ENCODE measurements at regions not wholly inside any gene's neighbourhood (a gene's known extent, or its start where the extent isn't known, plus 50 kb on each side); places are given as distances from the start of the nearest gene placed in this dataset.

DNA sequence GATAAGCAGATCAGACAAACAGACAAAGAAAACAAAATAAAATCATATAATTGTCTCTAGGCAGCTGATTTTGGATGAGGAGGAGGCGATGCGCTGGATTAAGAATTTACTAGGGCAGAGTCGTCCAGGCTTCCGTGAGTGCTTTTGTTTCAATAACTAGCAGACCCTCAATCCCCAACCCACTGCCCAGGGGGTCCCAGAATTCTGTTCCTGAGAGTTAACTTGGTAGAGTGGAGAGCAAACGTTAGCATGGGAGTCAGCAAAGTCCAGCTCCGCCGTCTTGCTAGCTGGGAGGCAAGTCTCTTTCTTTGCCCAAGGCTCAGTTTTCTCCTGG lies 95.5 kb upstream of the TBX5 start:
- Histone ChIP-seq H3K4me2 (peak overlapping the region; percentile 68), H3K36me3 (replicated peaks; ENCODE audit: insufficient read depth, low read depth) (no peaks in the 10 kb centered on the region), H3K79me2 (no peaks in the 10 kb centered on the region), H3K27ac (no peak overlapping the region), H3K27me3 (peaks cover 72% of the 10 kb centered on the region), H3K4me1 (ENCODE audit: insufficient read depth) (peaks cover 9% of the 10 kb centered on the region), H2AFZ (no peak overlapping the region), H3K4me3 (no peak overlapping the region), H3K9me3 (ENCODE audit: low read depth) (no peaks in the 10 kb centered on the region), H4K20me1 (ENCODE audit: insufficient read depth, poor library complexity, severe bottlenecking) (no peaks in the 10 kb centered on the region), H3K9me2 (replicated peaks; ENCODE audit: insufficient read depth) (no peaks in the 10 kb centered on the region)
- TF ChIP-seq EZH2 (IDR thresholded peaks at IDR 0.05; ENCODE audit: borderline replicate concordance) (no peak), EZH2phosphoT487 (IDR thresholded peaks at IDR 0.05; ENCODE audit: low read depth, severe bottlenecking, unreplicated experiment) (no peak)
- TF ChIP-seq, protein P1, sequence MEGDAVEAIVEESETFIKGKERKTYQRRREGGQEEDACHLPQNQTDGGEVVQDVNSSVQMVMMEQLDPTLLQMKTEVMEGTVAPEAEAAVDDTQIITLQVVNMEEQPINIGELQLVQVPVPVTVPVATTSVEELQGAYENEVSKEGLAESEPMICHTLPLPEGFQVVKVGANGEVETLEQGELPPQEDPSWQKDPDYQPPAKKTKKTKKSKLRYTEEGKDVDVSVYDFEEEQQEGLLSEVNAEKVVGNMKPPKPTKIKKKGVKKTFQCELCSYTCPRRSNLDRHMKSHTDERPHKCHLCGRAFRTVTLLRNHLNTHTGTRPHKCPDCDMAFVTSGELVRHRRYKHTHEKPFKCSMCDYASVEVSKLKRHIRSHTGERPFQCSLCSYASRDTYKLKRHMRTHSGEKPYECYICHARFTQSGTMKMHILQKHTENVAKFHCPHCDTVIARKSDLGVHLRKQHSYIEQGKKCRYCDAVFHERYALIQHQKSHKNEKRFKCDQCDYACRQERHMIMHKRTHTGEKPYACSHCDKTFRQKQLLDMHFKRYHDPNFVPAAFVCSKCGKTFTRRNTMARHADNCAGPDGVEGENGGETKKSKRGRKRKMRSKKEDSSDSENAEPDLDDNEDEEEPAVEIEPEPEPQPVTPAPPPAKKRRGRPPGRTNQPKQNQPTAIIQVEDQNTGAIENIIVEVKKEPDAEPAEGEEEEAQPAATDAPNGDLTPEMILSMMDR (IDR thresholded peaks at IDR 0.05; ENCODE audit: poor library complexity), result no peak
- 21% methylated on average over 7 of the region's 7 CpGs for WGBS (ENCODE audit: low lambda C conversion rate, missing lambda C conversion rate)
- no peak for DNase-seq (ENCODE audit: low spot score)

DNA sequence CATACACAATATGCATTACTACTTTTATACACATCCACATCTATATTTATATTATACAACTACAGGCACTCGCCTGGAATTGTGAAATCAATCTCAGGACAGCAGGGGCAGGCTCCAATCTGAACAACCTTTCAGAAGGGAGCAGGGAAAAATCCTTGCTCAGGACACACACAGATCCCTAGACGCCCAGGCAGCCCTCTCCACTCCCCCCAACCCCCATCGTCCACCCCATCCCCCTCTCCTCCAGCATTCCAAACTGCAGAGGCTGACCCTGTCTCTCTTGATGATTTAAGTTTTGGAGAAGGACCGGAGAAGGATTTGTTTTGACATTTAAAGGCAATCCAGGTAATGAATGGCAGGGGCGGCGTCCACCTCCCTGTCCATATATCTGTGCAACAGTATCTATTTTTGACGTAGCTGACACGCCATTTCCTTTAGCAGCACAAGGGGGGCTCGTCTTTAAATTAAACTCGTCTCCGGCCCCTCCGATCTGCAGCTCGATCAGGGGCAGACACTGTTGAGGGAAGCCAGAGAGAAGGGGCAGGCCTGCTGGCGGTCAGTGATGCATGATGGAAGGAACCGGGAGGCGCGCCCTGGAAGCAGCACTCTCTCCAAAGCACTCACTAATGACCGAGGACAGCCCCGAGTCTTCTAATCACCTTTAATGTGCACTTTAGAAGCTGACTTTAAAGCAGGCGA lies 95.0 kb upstream of the TBX5 start:
- no peak overlapping the region for H2AFZ ChIP-seq
- peaks cover 72% of the 10 kb centered on the region for H3K27me3 ChIP-seq
- WGBS (ENCODE audit: low lambda C conversion rate, missing lambda C conversion rate), result 11% methylated on average over 19 of the region's 20 CpGs

DNA sequence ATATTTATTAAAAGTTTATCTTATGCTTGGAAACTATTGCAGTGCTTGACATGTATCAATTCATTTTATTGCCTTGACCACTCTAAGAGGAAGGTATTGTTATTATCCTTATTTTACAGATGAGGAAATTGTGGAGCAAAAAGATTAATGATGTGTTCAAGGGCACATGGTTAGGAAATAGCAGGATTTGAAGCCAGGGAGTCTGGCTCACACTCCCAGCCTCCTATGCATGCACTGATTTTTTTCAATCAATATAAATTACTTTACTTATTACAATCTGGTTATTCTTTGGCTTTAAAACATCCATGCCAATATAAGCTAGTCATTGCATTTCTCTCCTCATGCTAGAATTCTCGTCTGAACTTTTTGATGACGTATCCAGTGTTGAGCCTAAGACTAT lies 94.2 kb upstream of the TBX5 start:
- H3K4me2 ChIP-seq, result peak overlapping the region; percentile 68
- WGBS (ENCODE audit: low lambda C conversion rate, missing lambda C conversion rate), result 50% methylated on average over 2 of the region's 2 CpGs
- no peaks in the 10 kb centered on the region for H3K9me2 ChIP-seq (replicated peaks; ENCODE audit: insufficient read depth)
- peaks cover 9% of the 10 kb centered on the region for H3K4me1 ChIP-seq (ENCODE audit: insufficient read depth)
- H3K79me2 ChIP-seq, result no peaks in the 10 kb centered on the region
- no peaks in the 10 kb centered on the region for H4K20me1 ChIP-seq (ENCODE audit: insufficient read depth, poor library complexity, severe bottlenecking)
- H3K36me3 ChIP-seq (replicated peaks; ENCODE audit: insufficient read depth, low read depth), result no peaks in the 10 kb centered on the region
- H3K9me3 ChIP-seq (ENCODE audit: low read depth), result no peaks in the 10 kb centered on the region
- peaks cover 76% of the 10 kb centered on the region for H3K27me3 ChIP-seq
- no peak overlapping the region for H3K27ac ChIP-seq
- no peak overlapping the region for H2AFZ ChIP-seq
- no peak overlapping the region for H3K4me3 ChIP-seq
- TF ChIP-seq, protein P1 (IDR thresholded peaks at IDR 0.05; ENCODE audit: poor library complexity), result no peak
- TF ChIP-seq EZH2phosphoT487 (IDR thresholded peaks at IDR 0.05; ENCODE audit: low read depth, severe bottlenecking, unreplicated experiment), result no peak
- TF ChIP-seq EZH2 (IDR thresholded peaks at IDR 0.05; ENCODE audit: borderline replicate concordance), result no peak
- DNase-seq (ENCODE audit: low spot score), result no peak

More for the DNA sequence above, 95.0 kb upstream of the TBX5 start:
- Histone ChIP-seq H3K4me2 (peak overlapping the region; percentile 68), H3K9me3 (ENCODE audit: low read depth) (no peaks in the 10 kb centered on the region), H3K27ac (no peak overlapping the region), H4K20me1 (ENCODE audit: insufficient read depth, poor library complexity, severe bottlenecking) (no peaks in the 10 kb centered on the region), H3K9me2 (replicated peaks; ENCODE audit: insufficient read depth) (no peaks in the 10 kb centered on the region), H3K36me3 (replicated peaks; ENCODE audit: insufficient read depth, low read depth) (no peaks in the 10 kb centered on the region), H3K4me1 (ENCODE audit: insufficient read depth) (peaks cover 9% of the 10 kb centered on the region), H3K79me2 (no peaks in the 10 kb centered on the region), H3K4me3 (no peak overlapping the region)
- DNase-seq (ENCODE audit: low spot score), result no peak
- TF ChIP-seq, protein P1 (IDR thresholded peaks at IDR 0.05; ENCODE audit: poor library complexity), result no peak
- no peak for TF ChIP-seq EZH2phosphoT487 (IDR thresholded peaks at IDR 0.05; ENCODE audit: low read depth, severe bottlenecking, unreplicated experiment)
- no peak for TF ChIP-seq EZH2 (IDR thresholded peaks at IDR 0.05; ENCODE audit: borderline replicate concordance)

Measured in hepatocyte (in vitro differentiated cells).